Astrocyte (in vitro differentiated cells and primary cell): ENCODE measurements at regions not wholly inside any gene's neighbourhood (a gene's known extent, or its start where the extent isn't known, plus 50 kb on each side); places are given as distances from the start of the nearest gene placed in this dataset.

Source experiments
- EZH2 ChIP-seq: IDR thresholded peaks from 2 replicates; pipeline ENCODE4 v1.6.1; 2012; ENCODE audit warnings: mild to moderate bottlenecking, low read length, inconsistent platforms; ENCODE audit not compliant: insufficient read depth
- TF ChIP-seq, protein P1 (sequence below): IDR thresholded peaks from 2 replicates; pipeline ENCODE4 v1.5.1; 2011; ENCODE audit warnings: low read depth, mild to moderate bottlenecking, inconsistent platforms, low read length, moderate library complexity; ENCODE audit not compliant: insufficient read depth

DNA sequence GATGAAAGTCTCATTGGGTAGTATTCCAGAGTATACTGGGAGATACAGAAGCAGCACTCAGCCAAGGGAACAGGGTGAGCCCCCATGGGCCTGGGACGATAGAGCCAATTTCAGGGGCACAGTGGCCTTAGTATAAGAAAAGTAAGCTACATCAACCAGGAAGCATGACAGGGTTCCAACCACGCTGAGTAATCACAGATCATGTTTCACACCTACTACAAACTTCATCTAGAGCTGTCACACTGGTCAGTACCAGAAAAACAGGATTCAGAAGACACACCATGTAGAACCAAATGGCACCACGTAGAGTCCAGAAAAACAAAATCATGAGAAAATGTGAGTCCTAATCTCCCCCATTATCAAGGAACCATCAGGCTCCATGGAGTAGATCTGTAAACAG lies 1292.4 kb upstream of the MIR17HG start:
- TF ChIP-seq, protein P1, sequence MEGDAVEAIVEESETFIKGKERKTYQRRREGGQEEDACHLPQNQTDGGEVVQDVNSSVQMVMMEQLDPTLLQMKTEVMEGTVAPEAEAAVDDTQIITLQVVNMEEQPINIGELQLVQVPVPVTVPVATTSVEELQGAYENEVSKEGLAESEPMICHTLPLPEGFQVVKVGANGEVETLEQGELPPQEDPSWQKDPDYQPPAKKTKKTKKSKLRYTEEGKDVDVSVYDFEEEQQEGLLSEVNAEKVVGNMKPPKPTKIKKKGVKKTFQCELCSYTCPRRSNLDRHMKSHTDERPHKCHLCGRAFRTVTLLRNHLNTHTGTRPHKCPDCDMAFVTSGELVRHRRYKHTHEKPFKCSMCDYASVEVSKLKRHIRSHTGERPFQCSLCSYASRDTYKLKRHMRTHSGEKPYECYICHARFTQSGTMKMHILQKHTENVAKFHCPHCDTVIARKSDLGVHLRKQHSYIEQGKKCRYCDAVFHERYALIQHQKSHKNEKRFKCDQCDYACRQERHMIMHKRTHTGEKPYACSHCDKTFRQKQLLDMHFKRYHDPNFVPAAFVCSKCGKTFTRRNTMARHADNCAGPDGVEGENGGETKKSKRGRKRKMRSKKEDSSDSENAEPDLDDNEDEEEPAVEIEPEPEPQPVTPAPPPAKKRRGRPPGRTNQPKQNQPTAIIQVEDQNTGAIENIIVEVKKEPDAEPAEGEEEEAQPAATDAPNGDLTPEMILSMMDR: no peak
- TF ChIP-seq EZH2: no peak
